ENCODE measurements at regions not wholly inside any gene's neighbourhood (a gene's known extent, or its start where the extent isn't known, plus 50 kb on each side); places are given as distances from the start of the nearest gene placed in this dataset.

- TF ChIP-seq SIN3A (IDR thresholded peaks at IDR 0.05; ENCODE audit: borderline replicate concordance, insufficient read depth, low read length) (no peak), FOXP2 (optimal IDR thresholded peaks at IDR 0.05; ENCODE audit: borderline replicate concordance, extremely low read depth, extremely low read length, insufficient read depth) (no peak), TAF1 (IDR thresholded peaks at IDR 0.05; ENCODE audit: borderline replicate concordance, insufficient read depth, low read length) (no peak), POLR2AphosphoS5 (IDR thresholded peaks at IDR 0.05; ENCODE audit: low read depth, low read length) (no peak)
- TF ChIP-seq, protein P1, sequence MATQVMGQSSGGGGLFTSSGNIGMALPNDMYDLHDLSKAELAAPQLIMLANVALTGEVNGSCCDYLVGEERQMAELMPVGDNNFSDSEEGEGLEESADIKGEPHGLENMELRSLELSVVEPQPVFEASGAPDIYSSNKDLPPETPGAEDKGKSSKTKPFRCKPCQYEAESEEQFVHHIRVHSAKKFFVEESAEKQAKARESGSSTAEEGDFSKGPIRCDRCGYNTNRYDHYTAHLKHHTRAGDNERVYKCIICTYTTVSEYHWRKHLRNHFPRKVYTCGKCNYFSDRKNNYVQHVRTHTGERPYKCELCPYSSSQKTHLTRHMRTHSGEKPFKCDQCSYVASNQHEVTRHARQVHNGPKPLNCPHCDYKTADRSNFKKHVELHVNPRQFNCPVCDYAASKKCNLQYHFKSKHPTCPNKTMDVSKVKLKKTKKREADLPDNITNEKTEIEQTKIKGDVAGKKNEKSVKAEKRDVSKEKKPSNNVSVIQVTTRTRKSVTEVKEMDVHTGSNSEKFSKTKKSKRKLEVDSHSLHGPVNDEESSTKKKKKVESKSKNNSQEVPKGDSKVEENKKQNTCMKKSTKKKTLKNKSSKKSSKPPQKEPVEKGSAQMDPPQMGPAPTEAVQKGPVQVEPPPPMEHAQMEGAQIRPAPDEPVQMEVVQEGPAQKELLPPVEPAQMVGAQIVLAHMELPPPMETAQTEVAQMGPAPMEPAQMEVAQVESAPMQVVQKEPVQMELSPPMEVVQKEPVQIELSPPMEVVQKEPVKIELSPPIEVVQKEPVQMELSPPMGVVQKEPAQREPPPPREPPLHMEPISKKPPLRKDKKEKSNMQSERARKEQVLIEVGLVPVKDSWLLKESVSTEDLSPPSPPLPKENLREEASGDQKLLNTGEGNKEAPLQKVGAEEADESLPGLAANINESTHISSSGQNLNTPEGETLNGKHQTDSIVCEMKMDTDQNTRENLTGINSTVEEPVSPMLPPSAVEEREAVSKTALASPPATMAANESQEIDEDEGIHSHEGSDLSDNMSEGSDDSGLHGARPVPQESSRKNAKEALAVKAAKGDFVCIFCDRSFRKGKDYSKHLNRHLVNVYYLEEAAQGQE (IDR thresholded peaks at IDR 0.05; ENCODE audit: insufficient read depth in 1 of 2, low read depth in 2 of 2, low read length in 2 of 2), result no peak
Measured at GRCh38 chr20:10780901-10781300, 107.1 kb upstream of the JAG1 start.

GRCh38 chr20:10781526-10781925 lies 107.7 kb upstream of the JAG1 start:
- TF ChIP-seq FOXP2 (optimal IDR thresholded peaks at IDR 0.05; ENCODE audit: borderline replicate concordance, extremely low read depth, extremely low read length, insufficient read depth) (no peak), TAF1 (IDR thresholded peaks at IDR 0.05; ENCODE audit: borderline replicate concordance, insufficient read depth, low read length) (no peak), POLR2AphosphoS5 (IDR thresholded peaks at IDR 0.05; ENCODE audit: low read depth, low read length) (no peak), SIN3A (IDR thresholded peaks at IDR 0.05; ENCODE audit: borderline replicate concordance, insufficient read depth, low read length) (no peak)
- TF ChIP-seq, protein P1 (IDR thresholded peaks at IDR 0.05; ENCODE audit: insufficient read depth in 1 of 2, low read depth in 2 of 2, low read length in 2 of 2), result no peak

DNA sequence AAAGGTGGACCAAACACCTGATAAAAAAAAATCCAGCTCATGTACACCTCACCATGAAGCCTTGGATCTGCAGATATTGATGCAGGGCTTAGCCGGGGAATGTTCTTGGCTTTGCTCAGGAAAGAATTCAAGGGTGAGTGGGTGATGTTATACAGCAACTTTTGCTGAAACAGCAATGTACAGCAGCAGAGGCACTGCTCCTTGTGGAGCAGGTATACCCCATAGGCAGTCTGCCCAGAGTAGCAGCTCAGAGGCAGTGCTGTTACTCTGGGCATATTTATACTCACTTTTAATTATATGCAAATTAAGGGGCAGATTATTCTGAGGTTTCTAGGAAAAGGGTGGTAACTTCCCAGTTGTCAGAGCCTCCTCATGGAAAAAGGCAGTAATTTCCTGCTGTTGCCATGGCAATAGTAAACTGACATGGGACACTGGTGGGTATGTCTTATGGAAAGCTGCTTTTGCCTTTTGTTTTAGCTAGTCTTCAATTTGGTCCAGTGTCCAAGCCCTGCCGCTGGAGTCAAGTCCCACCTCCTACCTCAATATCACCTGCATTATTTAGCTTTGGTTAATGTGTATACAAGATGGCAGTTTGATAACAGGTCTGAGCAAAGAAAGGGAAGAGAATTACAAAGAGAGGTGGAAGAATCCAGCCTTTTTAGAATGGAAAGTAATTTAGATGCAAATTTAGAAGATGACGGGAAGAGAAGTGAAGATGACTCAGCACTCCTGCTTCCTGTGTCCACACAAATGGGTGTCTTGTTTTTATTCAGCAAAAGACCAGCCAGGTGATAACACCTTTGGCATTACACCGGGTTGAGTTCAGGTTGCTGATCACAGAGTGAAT lies 110.1 kb upstream of the JAG1 start:
- TF ChIP-seq FOXP2 (optimal IDR thresholded peaks at IDR 0.05; ENCODE audit: borderline replicate concordance, extremely low read depth, extremely low read length, insufficient read depth), result no peak
- TF ChIP-seq, protein P1 (IDR thresholded peaks at IDR 0.05; ENCODE audit: insufficient read depth in 1 of 2, low read depth in 2 of 2, low read length in 2 of 2), result no peak
- TF ChIP-seq TAF1 (IDR thresholded peaks at IDR 0.05; ENCODE audit: borderline replicate concordance, insufficient read depth, low read length), result no peak
- TF ChIP-seq POLR2AphosphoS5 (IDR thresholded peaks at IDR 0.05; ENCODE audit: low read depth, low read length), result no peak
- no peak for TF ChIP-seq SIN3A (IDR thresholded peaks at IDR 0.05; ENCODE audit: borderline replicate concordance, insufficient read depth, low read length)

DNA sequence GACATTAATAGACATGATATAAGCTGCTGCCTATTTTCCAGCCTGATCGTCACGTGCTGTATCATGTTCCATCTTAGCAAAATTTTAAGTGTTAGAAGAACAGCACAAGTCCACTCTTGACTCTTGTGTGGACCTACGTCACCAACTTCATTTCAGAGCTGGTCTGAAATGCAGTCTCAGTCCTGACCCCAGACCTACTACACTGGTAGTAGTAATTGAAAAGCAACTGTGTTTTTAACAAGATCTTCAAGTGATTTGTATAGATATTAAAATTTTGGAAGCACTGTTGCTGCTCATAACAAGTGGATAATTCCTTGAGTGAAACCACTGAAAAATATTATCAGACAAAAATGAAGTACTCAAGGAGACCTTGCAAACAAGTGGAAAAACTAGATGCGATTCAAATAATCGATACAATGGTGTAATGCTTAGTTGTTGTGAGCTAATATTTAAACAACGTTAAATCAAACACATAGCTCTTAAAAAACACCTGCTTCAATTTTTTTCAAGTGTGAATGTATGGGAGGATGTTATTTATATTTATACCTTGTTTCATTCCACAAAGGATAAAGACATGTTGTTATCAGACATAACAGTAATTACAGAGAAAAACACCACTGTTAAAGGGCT lies 110.9 kb upstream of the JAG1 start:
- TF ChIP-seq, protein P1 (IDR thresholded peaks at IDR 0.05; ENCODE audit: insufficient read depth in 1 of 2, low read depth in 2 of 2, low read length in 2 of 2), result no peak
- no peak for TF ChIP-seq POLR2AphosphoS5 (IDR thresholded peaks at IDR 0.05; ENCODE audit: low read depth, low read length)
- TF ChIP-seq FOXP2 (optimal IDR thresholded peaks at IDR 0.05; ENCODE audit: borderline replicate concordance, extremely low read depth, extremely low read length, insufficient read depth), result no peak
- no peak for TF ChIP-seq TAF1 (IDR thresholded peaks at IDR 0.05; ENCODE audit: borderline replicate concordance, insufficient read depth, low read length)
- no peak for TF ChIP-seq SIN3A (IDR thresholded peaks at IDR 0.05; ENCODE audit: borderline replicate concordance, insufficient read depth, low read length)
